Suprapubic skin (tissue), 4 donors: ENCODE measurements at regions not wholly inside any gene's neighbourhood (a gene's known extent, or its start where the extent isn't known, plus 50 kb on each side); places are given as distances from the start of the nearest gene placed in this dataset.

ENCODE experiments used
- POLR2A ChIP-seq, 2 donors: fragments of 450-650 bp; IDR thresholded peaks; one replicate each; pipeline ENCODE4 v1.6.1; 2017; ENCODE audit warnings: antibody characterized with exemption in 2 of 2, mild to moderate bottlenecking in 2 of 2, moderate library complexity in 2 of 2
- POLR2AphosphoS5 ChIP-seq, 3 donors: sonication (generic); formaldehyde crosslinking; IDR thresholded peaks; one replicate each; pipeline ENCODE4 v1.6.1; 2017; ENCODE audit warnings: antibody characterized with exemption in 3 of 3
- TF ChIP-seq, protein P1 (sequence below), 2 donors: fragments of 200-600 bp in 1 of 2; fragments of 450-650 bp in 1 of 2; sonication (generic) in 1 of 2; IDR thresholded peaks; one replicate each; pipeline ENCODE4 v1.5.1; 2016 to 2019; ENCODE audit warnings: antibody characterized with exemption in 2 of 2, mild to moderate bottlenecking in 1 of 2, moderate library complexity in 1 of 2

DNA sequence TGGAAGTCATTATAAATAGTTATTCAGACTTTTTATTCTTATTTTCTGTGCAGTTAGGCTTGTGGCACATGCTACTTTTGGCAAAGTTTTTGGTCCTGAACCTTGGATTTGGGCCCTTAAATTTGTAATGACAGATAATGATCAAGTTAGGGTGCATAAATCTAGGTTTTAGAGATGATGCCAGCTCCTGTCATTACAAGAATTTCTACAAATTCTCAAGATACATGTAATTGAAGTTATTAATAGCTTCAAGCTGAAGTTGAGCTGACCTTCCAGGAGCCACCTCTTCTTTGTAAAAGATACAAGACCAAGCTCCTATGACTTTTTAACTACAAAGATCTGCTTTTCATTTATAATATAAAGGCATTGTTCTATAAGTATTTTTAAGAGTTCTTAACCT is 255.6 kb upstream of the UGT8 start:
- TF ChIP-seq, protein P1, sequence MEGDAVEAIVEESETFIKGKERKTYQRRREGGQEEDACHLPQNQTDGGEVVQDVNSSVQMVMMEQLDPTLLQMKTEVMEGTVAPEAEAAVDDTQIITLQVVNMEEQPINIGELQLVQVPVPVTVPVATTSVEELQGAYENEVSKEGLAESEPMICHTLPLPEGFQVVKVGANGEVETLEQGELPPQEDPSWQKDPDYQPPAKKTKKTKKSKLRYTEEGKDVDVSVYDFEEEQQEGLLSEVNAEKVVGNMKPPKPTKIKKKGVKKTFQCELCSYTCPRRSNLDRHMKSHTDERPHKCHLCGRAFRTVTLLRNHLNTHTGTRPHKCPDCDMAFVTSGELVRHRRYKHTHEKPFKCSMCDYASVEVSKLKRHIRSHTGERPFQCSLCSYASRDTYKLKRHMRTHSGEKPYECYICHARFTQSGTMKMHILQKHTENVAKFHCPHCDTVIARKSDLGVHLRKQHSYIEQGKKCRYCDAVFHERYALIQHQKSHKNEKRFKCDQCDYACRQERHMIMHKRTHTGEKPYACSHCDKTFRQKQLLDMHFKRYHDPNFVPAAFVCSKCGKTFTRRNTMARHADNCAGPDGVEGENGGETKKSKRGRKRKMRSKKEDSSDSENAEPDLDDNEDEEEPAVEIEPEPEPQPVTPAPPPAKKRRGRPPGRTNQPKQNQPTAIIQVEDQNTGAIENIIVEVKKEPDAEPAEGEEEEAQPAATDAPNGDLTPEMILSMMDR (IDR thresholded peaks at IDR 0.05): no peak
- TF ChIP-seq POLR2AphosphoS5 (IDR thresholded peaks at IDR 0.05) (no peak), POLR2A (IDR thresholded peaks at IDR 0.05) (no peak)
